HG02759 (cell line): ENCODE measurements at regions not wholly inside any gene's neighbourhood (a gene's known extent, or its start where the extent isn't known, plus 50 kb on each side); places are given as distances from the start of the nearest gene placed in this dataset.
A peak's percentile ranks its signal among the peaks of the same experiment; 100 is the strongest.
"Not testable (repeated sequence)": the region's sequence is repeated elsewhere in the genome, so short reads cannot be mapped to it uniquely, and the experiment has no call there.

Experiments
- ATAC-seq: cut with Tn5 transposase; IDR thresholded peaks from one replicate; pipeline ENCODE4 v1.9.1; 2021; ENCODE audit warnings: mild to moderate bottlenecking, moderate library complexity; ENCODE audit not compliant: unreplicated experiment

DNA sequence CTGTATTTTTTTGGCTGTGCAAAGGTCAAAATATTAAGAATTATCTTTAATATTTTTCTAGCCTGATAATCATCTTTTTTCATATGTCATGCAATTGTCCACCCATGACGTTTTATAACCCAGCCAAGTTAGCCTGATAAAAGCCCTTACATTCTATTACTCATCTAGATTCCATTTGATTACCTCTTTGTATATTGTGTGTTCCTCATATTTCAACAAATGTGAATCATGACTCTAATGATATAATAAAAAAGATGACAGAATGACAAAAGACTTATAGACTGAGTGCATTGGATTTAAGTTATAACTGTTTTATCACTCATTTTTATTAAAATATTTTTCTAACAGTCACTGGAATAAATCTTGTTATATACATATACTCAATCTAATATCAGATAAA lies 1560.0 kb upstream of the LRRTM3 start:
- ATAC-seq = no peak

GRCh38 chr10:65367706-65368105 lies 1558.1 kb upstream of the LRRTM3 start:
- ATAC-seq = no peak

DNA sequence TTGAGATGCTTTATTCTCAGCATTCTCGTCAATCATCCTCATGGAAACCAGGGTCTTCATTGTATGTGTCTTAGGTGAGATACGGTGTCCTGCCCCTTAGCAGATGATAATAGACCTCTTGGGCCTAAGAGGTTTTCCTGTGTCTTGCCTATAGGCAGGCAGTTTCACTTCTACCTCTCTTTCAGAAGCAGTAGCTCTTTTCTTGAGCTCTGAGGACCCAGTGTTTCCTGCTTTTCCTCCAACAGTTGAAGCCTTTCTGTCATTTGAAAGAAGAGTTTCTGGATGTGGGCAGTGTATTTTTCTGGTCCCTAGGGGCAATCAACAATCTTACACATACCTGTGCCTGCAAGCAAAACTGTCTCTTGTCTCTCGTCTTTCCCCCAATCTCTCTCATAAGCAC lies 1550.3 kb upstream of the LRRTM3 start:
- no peak for ATAC-seq

DNA sequence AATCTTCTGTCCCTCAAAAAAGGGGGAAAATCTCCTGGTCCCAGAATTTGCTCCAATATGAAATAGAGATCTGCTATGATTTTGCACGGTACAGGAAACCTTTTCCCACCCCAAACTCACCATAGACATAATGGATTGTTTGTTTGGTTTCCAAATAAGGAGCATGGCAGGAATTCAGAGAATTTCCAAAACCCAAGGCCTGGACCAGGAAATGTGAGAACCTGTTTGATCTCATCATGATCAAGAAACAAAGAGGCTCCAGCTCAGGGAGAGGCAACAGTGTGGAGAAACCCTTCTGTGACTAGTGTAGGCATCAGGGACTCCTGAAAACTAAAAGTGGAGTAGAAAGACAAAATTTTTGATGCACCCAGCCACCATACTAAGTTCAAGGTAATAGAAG lies 1548.1 kb upstream of the LRRTM3 start:
- no peak for ATAC-seq

DNA sequence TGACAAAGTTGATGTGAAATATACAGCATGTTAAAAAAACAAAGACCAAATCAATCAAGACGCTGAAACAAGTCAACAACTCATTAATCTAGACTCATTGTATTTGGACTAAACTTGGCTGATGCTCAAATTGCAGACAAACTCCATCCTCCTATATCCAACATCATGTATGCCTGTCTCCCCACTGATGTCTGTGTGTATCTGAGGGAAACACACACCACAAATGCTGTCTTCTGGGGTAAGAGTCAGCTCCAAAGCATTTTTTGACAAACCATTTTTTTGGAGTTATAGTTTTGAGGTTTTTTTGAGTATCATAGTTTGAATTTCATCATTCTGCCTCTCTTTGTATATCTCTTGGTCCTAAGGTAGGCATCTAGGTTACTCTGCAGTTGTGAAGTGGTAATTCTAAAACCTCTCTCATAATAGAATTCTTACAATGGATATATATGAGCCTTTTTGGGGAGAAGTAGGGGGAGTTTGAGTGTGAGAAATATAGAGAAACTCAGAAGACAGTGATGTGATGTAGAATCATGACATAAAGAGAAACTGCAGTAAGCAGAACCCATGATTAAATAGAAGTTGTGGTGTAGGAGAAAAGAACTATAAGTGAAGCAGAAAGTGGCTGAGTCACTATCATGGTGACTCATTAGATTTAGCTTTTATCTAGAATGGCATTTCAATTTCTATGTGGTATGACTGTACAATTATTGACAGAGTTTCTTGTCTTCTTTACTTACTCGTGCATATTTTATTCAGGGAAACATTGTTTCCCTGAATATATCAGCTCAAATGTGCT lies 1531.1 kb upstream of the LRRTM3 start:
- no peak for ATAC-seq

DNA sequence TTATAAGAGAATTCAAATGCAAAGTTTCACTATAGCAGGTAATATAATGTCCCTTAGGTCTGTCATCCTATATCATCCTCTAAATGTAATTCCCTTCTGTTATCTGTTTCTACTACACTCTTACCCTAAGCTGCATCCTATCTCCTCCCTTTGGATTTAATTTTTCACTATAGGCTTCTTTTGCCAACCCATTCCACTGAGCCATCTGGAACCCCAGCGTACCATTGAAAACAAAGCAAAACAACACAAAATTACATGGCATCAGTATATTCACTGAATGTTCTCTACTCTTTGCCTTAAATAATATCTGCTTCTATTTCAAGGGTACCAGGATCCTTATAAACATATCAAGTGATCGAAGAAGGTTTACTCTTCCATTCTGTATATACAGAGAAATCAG lies 1530.2 kb upstream of the LRRTM3 start:
- no peak for ATAC-seq

DNA sequence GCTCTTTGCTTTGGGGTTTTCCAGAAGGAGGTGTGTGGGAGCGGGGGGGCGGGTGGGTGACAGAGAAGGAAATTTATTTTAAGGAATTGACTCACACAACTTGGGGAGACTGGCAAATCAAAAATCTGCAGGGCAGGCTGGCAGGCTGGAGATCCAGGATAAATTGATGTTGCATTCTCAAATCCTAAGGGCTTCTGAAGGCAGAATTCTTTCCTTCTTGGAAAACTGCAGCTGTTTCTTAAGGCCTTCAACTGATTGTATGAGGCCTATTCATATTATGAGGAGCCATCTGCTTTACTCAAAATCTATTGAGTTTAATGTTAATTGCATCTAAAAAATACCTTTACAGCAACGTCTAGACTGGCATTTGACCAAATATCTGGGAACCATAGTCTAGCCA lies 1528.8 kb upstream of the LRRTM3 start:
- ATAC-seq = no peak

DNA sequence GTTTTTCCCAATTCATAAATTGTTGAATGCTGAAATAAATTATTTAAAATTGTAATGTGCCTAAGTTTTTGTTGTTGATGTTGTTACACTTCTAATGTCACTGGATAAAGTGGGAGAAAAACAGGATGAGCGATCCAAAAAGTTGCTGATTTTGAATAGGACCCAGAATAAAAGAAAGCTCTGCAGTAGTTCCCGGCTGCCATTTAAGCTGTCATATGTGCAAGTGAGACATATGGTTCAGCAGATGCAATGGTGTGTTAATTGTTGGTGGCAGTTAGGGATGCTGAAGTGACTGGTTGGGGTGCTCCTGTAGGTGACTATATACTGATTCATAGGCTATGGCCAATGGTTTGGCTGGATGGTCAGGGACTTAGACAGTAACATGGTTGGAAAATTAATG lies 1517.4 kb upstream of the LRRTM3 start:
- no peak for ATAC-seq

- ATAC-seq = no peak
Measured at GRCh38 chr10:65413001-65413400, 1512.8 kb upstream of the LRRTM3 start.

DNA sequence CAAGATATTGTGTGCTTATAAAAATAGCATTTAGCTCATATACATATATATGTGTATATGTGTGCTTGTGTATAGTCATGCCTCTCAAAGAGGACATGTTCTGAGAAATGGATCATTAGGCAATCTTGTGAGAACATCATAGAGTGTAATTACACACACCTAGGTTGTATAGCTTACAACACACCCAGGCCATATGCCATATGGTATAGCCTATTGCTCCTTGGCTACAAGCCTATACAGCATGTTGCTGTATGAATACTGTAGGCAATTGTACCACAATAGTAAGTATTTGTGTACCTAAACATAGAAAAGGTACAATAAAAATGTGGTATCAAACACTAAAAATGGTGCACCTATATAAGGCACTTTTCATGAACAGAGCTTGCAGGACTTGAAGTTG lies 1510.5 kb upstream of the LRRTM3 start:
- no peak for ATAC-seq

DNA sequence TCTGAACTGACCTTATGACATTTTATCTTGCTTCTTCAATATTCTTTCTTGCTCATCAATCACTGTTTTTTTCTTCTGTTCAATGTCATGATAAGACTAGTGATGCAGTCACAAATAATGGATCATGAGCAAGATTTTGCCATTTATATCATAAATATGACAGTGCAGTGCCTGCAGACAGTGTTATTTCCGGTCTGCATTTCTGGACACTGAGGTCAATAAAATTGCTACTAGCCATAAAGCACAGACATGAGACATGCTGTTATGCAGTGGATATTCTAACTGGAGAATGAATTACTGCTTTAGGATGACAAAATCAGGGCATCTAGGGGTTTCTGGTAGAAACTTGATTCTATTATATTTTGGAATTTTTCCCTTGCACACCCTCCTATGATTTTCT lies 1509.7 kb upstream of the LRRTM3 start:
- no peak for ATAC-seq

DNA sequence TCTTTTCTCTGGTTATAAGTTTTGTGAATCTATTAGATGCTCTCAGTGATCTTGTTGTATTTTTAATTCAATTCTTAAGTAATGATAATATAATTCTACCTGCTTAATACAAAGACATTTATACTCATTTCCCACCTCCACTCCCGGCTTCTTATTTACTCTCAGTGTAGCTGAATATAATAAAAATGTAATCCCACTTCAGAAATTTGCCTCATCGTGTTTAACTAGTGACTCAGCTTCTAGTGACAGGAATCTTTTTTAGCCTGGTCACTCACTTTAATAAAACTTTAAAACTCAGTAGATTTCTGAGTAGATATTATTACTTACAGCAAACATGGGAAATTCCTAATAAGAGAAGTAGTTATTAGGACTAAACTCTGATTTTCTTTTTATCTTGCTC lies 1506.2 kb upstream of the LRRTM3 start:
- no peak for ATAC-seq

DNA sequence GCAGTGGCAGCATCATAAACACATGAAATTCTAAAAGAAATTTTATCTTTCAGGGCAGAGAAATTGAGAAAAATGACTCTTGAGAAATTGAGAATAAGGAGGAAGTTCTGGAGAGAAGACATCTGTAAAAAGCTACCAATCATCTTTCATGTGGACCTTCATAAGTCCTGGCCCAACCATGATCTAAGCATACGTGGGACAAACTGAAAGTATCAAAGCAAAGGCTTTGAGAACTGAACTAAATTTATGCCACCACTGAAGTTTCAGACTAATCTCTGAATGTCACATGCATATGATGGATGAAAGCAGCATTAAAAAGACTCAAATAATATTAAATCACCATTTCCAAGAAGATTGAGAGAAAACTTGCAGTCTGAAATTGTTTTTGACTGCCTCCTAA lies 1502.8 kb upstream of the LRRTM3 start:
- no peak for ATAC-seq

GRCh38 chr10:65429381-65429780 lies 1496.5 kb upstream of the LRRTM3 start:
- ATAC-seq = not testable (repeated sequence)

DNA sequence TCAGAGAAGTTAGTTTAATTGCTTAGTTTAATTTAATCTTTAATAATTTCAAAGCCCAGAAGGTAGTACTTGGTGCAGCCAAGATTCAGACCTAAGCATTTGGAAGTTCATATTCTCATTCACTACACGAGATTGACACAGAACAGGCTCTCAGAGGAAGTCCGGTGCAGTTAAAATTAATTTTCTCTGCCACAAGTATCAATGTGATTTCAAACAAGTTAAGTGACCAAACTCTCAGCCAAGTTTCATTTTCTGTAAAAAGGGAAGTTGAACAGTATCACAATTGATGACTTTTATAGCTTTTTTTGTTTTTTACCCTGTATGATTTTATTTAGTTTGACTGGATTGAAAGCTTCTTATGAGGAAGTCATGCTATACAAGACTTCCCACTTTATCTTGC lies 1494.9 kb upstream of the LRRTM3 start:
- no peak for ATAC-seq

DNA sequence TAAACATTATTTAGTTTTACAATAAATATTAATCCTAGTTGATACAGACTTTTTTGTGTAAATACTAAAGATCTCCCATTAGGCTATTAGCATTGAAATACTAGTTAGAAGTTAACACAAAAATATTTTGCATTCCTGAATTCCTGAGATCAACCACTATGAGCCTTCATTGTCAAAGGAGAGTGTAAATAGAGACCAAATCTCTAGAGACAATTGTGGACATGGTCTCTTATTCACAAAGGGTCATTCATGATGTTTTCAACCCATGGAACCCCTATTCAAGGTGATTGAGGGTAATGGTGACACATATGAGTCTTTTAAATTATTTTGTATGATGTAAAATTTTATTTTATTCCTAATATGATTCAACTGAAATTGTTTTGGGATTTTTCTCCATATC lies 1454.8 kb upstream of the LRRTM3 start:
- ATAC-seq = no peak

DNA sequence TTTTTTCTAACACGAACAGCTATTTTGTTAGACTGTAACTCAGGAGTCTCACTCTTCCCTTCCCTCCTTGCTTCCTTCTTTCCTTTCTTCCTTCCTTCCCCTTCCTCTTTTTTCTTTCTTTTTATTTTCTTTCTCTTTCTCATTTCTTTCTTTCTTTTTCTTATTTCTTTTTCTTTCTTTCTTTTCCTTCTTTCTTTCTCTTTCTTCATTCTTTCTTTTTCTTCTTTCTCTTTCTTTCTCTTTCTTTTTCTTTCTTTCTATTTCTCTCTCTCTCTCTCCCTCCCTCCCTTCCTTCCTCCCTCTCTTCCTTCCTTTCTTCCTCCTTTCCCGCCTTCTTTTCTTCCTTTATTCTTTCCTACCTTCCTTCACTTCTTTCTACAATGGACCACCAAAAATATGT lies 1443.0 kb upstream of the LRRTM3 start:
- ATAC-seq = no peak

GRCh38 chr10:65491799-65492198 lies 1434.0 kb upstream of the LRRTM3 start:
- no peak for ATAC-seq

- ATAC-seq = no peak
Measured at GRCh38 chr10:65496541-65496940, 1429.3 kb upstream of the LRRTM3 start.

DNA sequence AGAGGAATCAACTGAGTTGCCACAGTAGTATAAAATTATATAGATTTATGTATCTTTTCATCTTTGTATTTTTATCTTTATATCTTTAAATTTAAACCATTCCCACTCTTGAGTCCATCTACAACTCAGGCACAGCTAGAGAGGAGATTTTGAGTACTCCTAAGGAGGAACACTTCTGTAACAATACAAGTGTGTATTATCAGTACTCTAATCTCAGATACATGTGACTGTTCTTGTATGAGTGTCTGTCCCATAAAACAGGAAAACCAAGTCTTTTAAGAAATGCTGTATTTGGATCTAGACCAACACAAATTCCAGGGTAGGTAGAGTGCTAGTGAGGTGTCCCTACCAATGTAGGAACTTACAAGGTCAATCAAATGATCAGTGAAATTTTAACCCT lies 1428.0 kb upstream of the LRRTM3 start:
- ATAC-seq = no peak

- ATAC-seq = no peak
Measured at GRCh38 chr10:65500716-65501115, 1425.1 kb upstream of the LRRTM3 start.

DNA sequence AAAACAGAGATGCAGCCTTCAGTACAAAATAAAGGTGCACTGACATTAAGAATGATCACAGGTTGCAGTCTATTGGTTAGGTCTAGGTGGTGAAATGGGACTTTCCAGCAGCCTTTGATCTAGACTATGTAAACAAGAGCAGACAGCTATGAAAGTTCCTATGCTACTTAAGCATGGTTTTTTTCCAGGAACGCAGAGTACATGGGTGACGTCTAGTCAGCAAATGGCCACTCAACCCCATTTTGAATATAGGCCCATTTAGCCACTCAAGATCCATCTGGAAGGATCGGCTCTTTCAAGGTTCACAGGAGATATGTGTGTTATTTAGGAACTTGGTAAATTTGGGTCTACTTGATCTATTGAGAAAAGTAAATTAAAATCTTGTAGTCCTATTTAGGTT lies 1424.6 kb upstream of the LRRTM3 start:
- ATAC-seq = peak; percentile 40

DNA sequence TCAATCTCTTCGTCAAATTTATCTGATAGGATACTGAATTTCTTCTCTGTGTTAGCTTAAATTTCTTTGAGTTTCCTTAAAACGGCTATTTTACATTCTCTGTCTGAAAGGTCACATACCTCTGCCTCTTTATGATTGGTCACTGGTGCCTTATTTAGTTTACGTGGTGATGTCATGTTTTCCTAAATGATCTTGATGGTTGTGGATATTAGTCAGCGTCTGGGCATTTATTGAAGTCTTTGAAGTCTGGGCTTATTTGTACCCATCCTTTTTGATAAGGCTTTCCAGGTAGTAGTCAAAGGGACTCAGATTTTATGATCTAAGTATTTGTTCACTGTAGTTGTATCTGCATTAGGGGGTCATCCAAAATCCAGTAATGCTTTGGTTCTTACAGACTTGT lies 1407.5 kb upstream of the LRRTM3 start:
- no peak for ATAC-seq
